Stimulated activated effector memory CD8-positive, alpha-beta T cell treated with anti-CD3 and anti-CD28 coated beads, Interleukin-12 subunit alpha, Interleukin-12 subunit beta, amount 100 ng/mL, for 72 hours (primary cell): ENCODE measurements at regions not wholly inside any gene's neighbourhood (a gene's known extent, or its start where the extent isn't known, plus 50 kb on each side); places are given as distances from the start of the nearest gene placed in this dataset.

Experiments
- ATAC-seq: fragments of 150-1000 bp; cut with Tn5 transposase; 2 replicates; pipeline ENCODE4 v1.10.0; 2021
- DNase-seq, 2 donors: peaks; one replicate each; pipeline ENCODE4 v3.0.0; 2021 to 2022; ENCODE audit warnings: low spot score in 2 of 2
- H3K27ac Mint-ChIP-seq: one replicate; pipeline ENCODE4 v1.8.0; 2022; ENCODE audit warnings: mild to moderate bottlenecking, mixed read lengths
- H3K36me3 Mint-ChIP-seq: one replicate; pipeline ENCODE4 v1.8.0; 2022; ENCODE audit warnings: mild to moderate bottlenecking, mixed read lengths
- H3K4me1 Mint-ChIP-seq: one replicate; pipeline ENCODE4 v1.8.0; 2022; ENCODE audit warnings: mixed read lengths
- H3K4me3 Mint-ChIP-seq: one replicate; pipeline ENCODE4 v1.8.0; 2022; ENCODE audit warnings: mild to moderate bottlenecking, mixed read lengths
- H3K9me3 Mint-ChIP-seq: one replicate; pipeline ENCODE4 v1.8.0; 2022; ENCODE audit warnings: mixed read lengths

GRCh38 chr7:15851201-15851600 lies 164.7 kb upstream of the MEOX2 start:
- Mint-ChIP-seq H3K4me3 (no peak overlapping the region), H3K36me3 (no peaks in the 10 kb centered on the region), H3K9me3 (peaks cover 11% of the 10 kb centered on the region), H3K27ac (no peak overlapping the region), H3K4me1 (no peaks in the 10 kb centered on the region)
- DNase-seq (no peak), ATAC-seq (no peak)

- ATAC-seq (no peak), DNase-seq (no peak)
- Mint-ChIP-seq H3K27ac (no peak overlapping the region), H3K9me3 (peaks cover 8% of the 10 kb centered on the region), H3K36me3 (no peaks in the 10 kb centered on the region), H3K4me3 (no peak overlapping the region), H3K4me1 (no peaks in the 10 kb centered on the region)
Observed at GRCh38 chr7:15848901-15849300, 162.4 kb upstream of the MEOX2 start.

GRCh38 chr7:15848362-15848761 lies 161.9 kb upstream of the MEOX2 start:
- Mint-ChIP-seq H3K36me3 (no peaks in the 10 kb centered on the region), H3K9me3 (peaks cover 9% of the 10 kb centered on the region), H3K27ac (no peak overlapping the region), H3K4me3 (no peak overlapping the region), H3K4me1 (no peaks in the 10 kb centered on the region)
- DNase-seq (no peak), ATAC-seq (no peak)

- ATAC-seq (no peak), DNase-seq (no peak)
- H3K9me3 Mint-ChIP-seq, result peaks cover 6% of the 10 kb centered on the region
- H3K36me3 Mint-ChIP-seq, result no peaks in the 10 kb centered on the region
- H3K4me1 Mint-ChIP-seq, result no peaks in the 10 kb centered on the region
- H3K4me3 Mint-ChIP-seq, result no peak overlapping the region
- no peak overlapping the region for H3K27ac Mint-ChIP-seq
Observed at GRCh38 chr7:15845868-15846267, 159.4 kb upstream of the MEOX2 start.

GRCh38 chr7:15845461-15845860 lies 159.0 kb upstream of the MEOX2 start:
- ATAC-seq (no peak), DNase-seq (no peak)
- no peak overlapping the region for H3K4me3 Mint-ChIP-seq
- no peaks in the 10 kb centered on the region for H3K4me1 Mint-ChIP-seq
- H3K36me3 Mint-ChIP-seq, result no peaks in the 10 kb centered on the region
- H3K27ac Mint-ChIP-seq, result no peak overlapping the region
- H3K9me3 Mint-ChIP-seq, result peaks cover 6% of the 10 kb centered on the region

GRCh38 chr7:15839416-15840100 lies 153.1 kb upstream of the MEOX2 start:
- Mint-ChIP-seq H3K4me1 (no peaks in the 10 kb centered on the region), H3K27ac (no peak overlapping the region), H3K9me3 (peaks cover 6% of the 10 kb centered on the region), H3K36me3 (no peaks in the 10 kb centered on the region), H3K4me3 (no peak overlapping the region)
- ATAC-seq (no peak), DNase-seq (no peak)

GRCh38 chr7:15838265-15838664 lies 151.8 kb upstream of the MEOX2 start:
- H3K4me1 Mint-ChIP-seq, result no peaks in the 10 kb centered on the region
- no peak for DNase-seq
- H3K27ac Mint-ChIP-seq, result no peak overlapping the region
- H3K9me3 Mint-ChIP-seq, result no peaks in the 10 kb centered on the region
- no peak for ATAC-seq
- no peak overlapping the region for H3K4me3 Mint-ChIP-seq
- H3K36me3 Mint-ChIP-seq, result no peaks in the 10 kb centered on the region

GRCh38 chr7:15837306-15837950 lies 150.9 kb upstream of the MEOX2 start:
- Mint-ChIP-seq H3K27ac (no peak overlapping the region), H3K4me1 (no peaks in the 10 kb centered on the region), H3K4me3 (no peak overlapping the region), H3K9me3 (no peaks in the 10 kb centered on the region), H3K36me3 (no peaks in the 10 kb centered on the region)
- DNase-seq (no peak), ATAC-seq (no peak)

- Mint-ChIP-seq H3K4me1 (no peaks in the 10 kb centered on the region), H3K4me3 (no peak overlapping the region), H3K9me3 (no peaks in the 10 kb centered on the region), H3K36me3 (no peaks in the 10 kb centered on the region), H3K27ac (no peak overlapping the region)
- DNase-seq (no peak), ATAC-seq (no peak)
Observed at GRCh38 chr7:15836651-15837050, 150.2 kb upstream of the MEOX2 start.

- Mint-ChIP-seq H3K9me3 (no peaks in the 10 kb centered on the region), H3K4me3 (no peak overlapping the region), H3K36me3 (no peaks in the 10 kb centered on the region), H3K4me1 (no peaks in the 10 kb centered on the region), H3K27ac (no peak overlapping the region)
- DNase-seq (no peak), ATAC-seq (no peak)
Observed at GRCh38 chr7:15836041-15836440, 149.6 kb upstream of the MEOX2 start.

GRCh38 chr7:15834446-15834845 lies 148.0 kb upstream of the MEOX2 start:
- H3K36me3 Mint-ChIP-seq, result no peaks in the 10 kb centered on the region
- H3K27ac Mint-ChIP-seq, result no peak overlapping the region
- H3K9me3 Mint-ChIP-seq, result no peaks in the 10 kb centered on the region
- H3K4me3 Mint-ChIP-seq, result no peak overlapping the region
- no peaks in the 10 kb centered on the region for H3K4me1 Mint-ChIP-seq
- ATAC-seq (no peak), DNase-seq (no peak)

GRCh38 chr7:15832996-15833395 lies 146.5 kb upstream of the MEOX2 start:
- ATAC-seq (no peak), DNase-seq (no peak)
- H3K27ac Mint-ChIP-seq, result no peak overlapping the region
- H3K4me3 Mint-ChIP-seq, result no peak overlapping the region
- H3K9me3 Mint-ChIP-seq, result no peaks in the 10 kb centered on the region
- H3K36me3 Mint-ChIP-seq, result no peaks in the 10 kb centered on the region
- H3K4me1 Mint-ChIP-seq, result no peaks in the 10 kb centered on the region

GRCh38 chr7:15831606-15832005 lies 145.1 kb upstream of the MEOX2 start:
- no peak for DNase-seq
- Mint-ChIP-seq H3K36me3 (no peaks in the 10 kb centered on the region), H3K4me1 (no peaks in the 10 kb centered on the region)

GRCh38 chr7:15829691-15830090 lies 143.2 kb upstream of the MEOX2 start:
- Mint-ChIP-seq H3K9me3 (peaks cover 5% of the 10 kb centered on the region), H3K27ac (no peak overlapping the region)
- no peak for ATAC-seq

More at GRCh38 chr7:15831606-15832005, 145.1 kb upstream of the MEOX2 start:
- no peak for ATAC-seq
- H3K27ac Mint-ChIP-seq, result no peak overlapping the region
- H3K4me3 Mint-ChIP-seq, result no peak overlapping the region
- peaks cover 5% of the 10 kb centered on the region for H3K9me3 Mint-ChIP-seq

GRCh38 chr7:15828881-15829280 lies 142.4 kb upstream of the MEOX2 start:
- Mint-ChIP-seq H3K4me1 (no peaks in the 10 kb centered on the region), H3K4me3 (no peak overlapping the region), H3K36me3 (no peaks in the 10 kb centered on the region), H3K27ac (no peak overlapping the region), H3K9me3 (peaks cover 5% of the 10 kb centered on the region)
- no peak for ATAC-seq
- DNase-seq, result no peak

More at GRCh38 chr7:15829691-15830090, 143.2 kb upstream of the MEOX2 start:
- H3K36me3 Mint-ChIP-seq, result no peaks in the 10 kb centered on the region
- H3K4me3 Mint-ChIP-seq, result no peak overlapping the region
- DNase-seq, result no peak
- H3K4me1 Mint-ChIP-seq, result no peaks in the 10 kb centered on the region
